ENCODE measurements at regions not wholly inside any gene's neighbourhood (a gene's known extent, or its start where the extent isn't known, plus 50 kb on each side); places are given as distances from the start of the nearest gene placed in this dataset.

DNA sequence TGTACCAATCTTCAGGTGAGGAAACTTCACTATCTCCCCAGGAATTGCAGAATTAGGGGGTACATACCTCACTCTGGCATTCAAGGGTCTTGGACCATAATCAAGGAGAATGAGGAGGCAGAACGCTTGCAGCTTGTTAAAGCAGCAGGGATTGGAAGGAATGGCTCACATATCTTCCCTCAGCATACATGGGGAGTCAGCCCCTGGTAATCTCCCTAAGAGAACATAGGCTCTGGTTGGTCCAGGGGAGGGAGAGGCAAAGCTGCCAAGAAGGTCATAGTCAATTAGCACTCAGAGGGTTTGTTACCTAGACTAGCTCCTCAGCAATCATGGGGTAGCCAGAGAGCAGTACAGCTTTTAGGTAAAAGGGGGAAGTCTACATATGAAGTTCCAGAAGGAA is 256.8 kb downstream of the INSC start:
- no peak overlapping the region for H3K9ac ChIP-seq (ENCODE audit: insufficient read depth, low read length, poor library complexity, severe bottlenecking)
- no peaks in the 10 kb centered on the region for H3K4me1 ChIP-seq (ENCODE audit: control insufficient read depth in 1 of 2, insufficient read depth in 2 of 2, low read length in 2 of 2)
- Mint-ChIP-seq H3K27ac (no peak overlapping the region), H3K4me3 (no peak overlapping the region), H3K9me3 (peaks cover 1 to 8% (median 4%) of the 10 kb centered on the region in 7 donors), H3K4me1 (no peaks in the 10 kb centered on the region), H3K36me3 (no peaks in the 10 kb centered on the region), H3K27me3 (ENCODE audit: low read depth in 3 of 3) (peaks cover 0 to 1% (median 0%) of the 10 kb centered on the region in 3 donors)
- intact Hi-C loops (cut with micrococcal nuclease) = no loop called here
- H2AFZ ChIP-seq (ENCODE audit: insufficient read depth, low read depth, low read length, poor library complexity, severe bottlenecking) = no peak overlapping the region
- H3K36me3 ChIP-seq (replicated peaks in 1 of 2; ENCODE audit: control insufficient read depth in 1 of 2, insufficient read depth in 2 of 2, low read length in 2 of 2) = no peaks in the 10 kb centered on the region
- TF ChIP-seq, protein P1, sequence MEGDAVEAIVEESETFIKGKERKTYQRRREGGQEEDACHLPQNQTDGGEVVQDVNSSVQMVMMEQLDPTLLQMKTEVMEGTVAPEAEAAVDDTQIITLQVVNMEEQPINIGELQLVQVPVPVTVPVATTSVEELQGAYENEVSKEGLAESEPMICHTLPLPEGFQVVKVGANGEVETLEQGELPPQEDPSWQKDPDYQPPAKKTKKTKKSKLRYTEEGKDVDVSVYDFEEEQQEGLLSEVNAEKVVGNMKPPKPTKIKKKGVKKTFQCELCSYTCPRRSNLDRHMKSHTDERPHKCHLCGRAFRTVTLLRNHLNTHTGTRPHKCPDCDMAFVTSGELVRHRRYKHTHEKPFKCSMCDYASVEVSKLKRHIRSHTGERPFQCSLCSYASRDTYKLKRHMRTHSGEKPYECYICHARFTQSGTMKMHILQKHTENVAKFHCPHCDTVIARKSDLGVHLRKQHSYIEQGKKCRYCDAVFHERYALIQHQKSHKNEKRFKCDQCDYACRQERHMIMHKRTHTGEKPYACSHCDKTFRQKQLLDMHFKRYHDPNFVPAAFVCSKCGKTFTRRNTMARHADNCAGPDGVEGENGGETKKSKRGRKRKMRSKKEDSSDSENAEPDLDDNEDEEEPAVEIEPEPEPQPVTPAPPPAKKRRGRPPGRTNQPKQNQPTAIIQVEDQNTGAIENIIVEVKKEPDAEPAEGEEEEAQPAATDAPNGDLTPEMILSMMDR (IDR thresholded peaks at IDR 0.05) = no peak
- H3K27ac ChIP-seq (ENCODE audit: low read depth in 1 of 2, low read length in 2 of 2) = no peak overlapping the region
- no peak overlapping the region for H3K4me3 ChIP-seq (replicated peaks in 1 of 3; ENCODE audit: low read depth in 2 of 3, low read length in 3 of 3)
- H3K79me2 ChIP-seq (ENCODE audit: insufficient read depth, low read length) = no peaks in the 10 kb centered on the region
- no peak for DNase-seq
- H3K9me3 ChIP-seq (replicated peaks in 1 of 2; ENCODE audit: control insufficient read depth in 1 of 2, insufficient read depth in 1 of 2, low read length in 2 of 2) = peaks cover 0 to 3% of the 10 kb centered on the region in 2 donors
- WGBS (ENCODE audit: insufficient coverage) = no CpG with 5 or more reads among the region's 1 CpG
- no peaks in the 10 kb centered on the region for H4K20me1 ChIP-seq (ENCODE audit: insufficient read depth, low read length)
- H3K27me3 ChIP-seq (ENCODE audit: control insufficient read depth in 2 of 2, insufficient read depth in 2 of 2, low read length in 2 of 2) = no peaks in the 10 kb centered on the region
- no peak overlapping the region for H3K4me2 ChIP-seq (replicated peaks; ENCODE audit: extremely low read depth, low read length, poor library complexity, severe bottlenecking)

DNA sequence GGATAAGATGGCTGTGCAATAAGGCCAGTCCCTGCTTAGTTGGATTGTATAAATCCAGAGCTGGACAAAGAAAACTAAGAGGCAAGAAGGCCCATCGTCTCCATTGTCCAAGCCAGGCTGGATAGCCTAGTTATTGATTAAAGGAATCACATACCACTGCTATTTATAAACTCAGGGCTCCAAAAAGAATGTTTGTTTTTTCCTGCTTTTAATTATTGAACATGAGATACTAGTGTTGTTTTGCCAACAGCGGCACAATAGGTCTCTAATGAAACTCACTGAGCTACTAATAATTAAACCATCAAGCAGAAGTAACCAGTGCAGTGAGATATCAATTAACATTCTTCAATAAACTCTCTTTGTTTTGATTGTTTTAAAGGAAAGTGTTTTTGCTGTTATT is 259.7 kb downstream of the INSC start:
- Histone ChIP-seq H4K20me1 (ENCODE audit: insufficient read depth, low read length) (no peaks in the 10 kb centered on the region), H3K36me3 (replicated peaks in 1 of 2; ENCODE audit: control insufficient read depth in 1 of 2, insufficient read depth in 2 of 2, low read length in 2 of 2) (no peaks in the 10 kb centered on the region), H3K9me3 (replicated peaks in 1 of 2; ENCODE audit: control insufficient read depth in 1 of 2, insufficient read depth in 1 of 2, low read length in 2 of 2) (peaks cover 17 to 18% of the 10 kb centered on the region in 2 donors), H3K9ac (ENCODE audit: insufficient read depth, low read length, poor library complexity, severe bottlenecking) (no peak overlapping the region), H2AFZ (ENCODE audit: insufficient read depth, low read depth, low read length, poor library complexity, severe bottlenecking) (no peak overlapping the region), H3K4me2 (replicated peaks; ENCODE audit: extremely low read depth, low read length, poor library complexity, severe bottlenecking) (no peak overlapping the region), H3K4me1 (ENCODE audit: control insufficient read depth in 1 of 2, insufficient read depth in 2 of 2, low read length in 2 of 2) (no peaks in the 10 kb centered on the region), H3K4me3 (replicated peaks in 1 of 3; ENCODE audit: low read depth in 2 of 3, low read length in 3 of 3) (no peak overlapping the region), H3K27me3 (ENCODE audit: control insufficient read depth in 2 of 2, insufficient read depth in 2 of 2, low read length in 2 of 2) (no peaks in the 10 kb centered on the region), H3K27ac (ENCODE audit: low read depth in 1 of 2, low read length in 2 of 2) (no peak overlapping the region), H3K79me2 (ENCODE audit: insufficient read depth, low read length) (no peaks in the 10 kb centered on the region)
- H3K4me3 Mint-ChIP-seq = no peak overlapping the region
- TF ChIP-seq, protein P1 (IDR thresholded peaks at IDR 0.05) = no peak
- no peak overlapping the region for H3K27ac Mint-ChIP-seq
- no peak for DNase-seq
- no peaks in the 10 kb centered on the region for H3K4me1 Mint-ChIP-seq
- peaks cover 0 to 1% (median 0%) of the 10 kb centered on the region in 3 donors for H3K27me3 Mint-ChIP-seq (ENCODE audit: low read depth in 3 of 3)
- no CpG with 5 or more reads among the region's 2 CpGs for WGBS (ENCODE audit: insufficient coverage)
- no peaks in the 10 kb centered on the region for H3K36me3 Mint-ChIP-seq
- intact Hi-C loops (cut with micrococcal nuclease) = no loop called here
- peaks cover 7 to 22% (median 18%) of the 10 kb centered on the region in 7 donors for H3K9me3 Mint-ChIP-seq
